Pancreas (tissue), 10 donors: ENCODE measurements at regions not wholly inside any gene's neighbourhood (a gene's known extent, or its start where the extent isn't known, plus 50 kb on each side); places are given as distances from the start of the nearest gene placed in this dataset.

ENCODE experiments used
- ATAC-seq, 4 donors: fragments of 200-7000 bp; cut with Tn5 transposase; one replicate each; pipeline versions ENCODE4 v1.8.0 to v1.9.1; 2020; ENCODE audit warnings: mild to moderate bottlenecking in 4 of 4, moderate library complexity in 4 of 4
- DNase-seq, 6 donors: peaks; one replicate each; pipeline ENCODE4 v3.0.0-alpha.2; 2020
- FAIRE-seq: peaks from 2 replicates; lab custom pipeline; 2012; peaks lifted over from hg19 to GRCh38; lab: Jason Lieb, UNC
- H3K27ac ChIP-seq, 4 donors: fragments of 200-600 bp; sonication (generic); 1 replicate in 3 of 4; 2 replicates in 1 of 4; pipeline versions ENCODE4 v1.5.0 to v1.8.0; 2020
- H3K27me3 ChIP-seq, 4 donors: fragments of 200-600 bp; one replicate each; pipeline ENCODE4 v1.8.0; 2021
- H3K36me3 ChIP-seq, 3 donors: fragments of 200-600 bp; sonication (generic) in 1 of 3; one replicate each; pipeline versions ENCODE4 v1.5.0 to v1.8.0; 2020 to 2021
- H3K4me1 ChIP-seq, 3 donors: fragments of 200-600 bp; one replicate each; pipeline ENCODE4 v1.8.0; 2021
- H3K4me3 ChIP-seq, 4 donors: fragments of 200-600 bp; sonication (generic) in 2 of 4; one replicate each; pipeline versions ENCODE4 v1.5.0 to v1.8.0; 2020 to 2021
- H3K9me3 ChIP-seq, 4 donors: fragments of 200-600 bp; one replicate each; pipeline ENCODE4 v1.8.0; 2021
- whole genome bisulfite sequencing, 2 donors: extraction: QIAGEN DNeasy Blood & Tissue Kit; methylation state at CpG; one replicate each; pipeline ENCODE4 v1.1.7; 2013; 5-methylcytosine and 5-hydroxymethylcytosine counted together
- intact Hi-C, 3 donors: fragments of 100-400 bp; cut with DNase I; formaldehyde crosslinking; loops; one replicate each; pipeline versions ENCODE4 v1.11.1 to v1.14.2; 2022
- TF ChIP-seq, protein P1 (sequence below), 4 donors: fragments of 200-600 bp; sonication (generic) in 3 of 4; IDR thresholded peaks; one replicate each; pipeline versions ENCODE4 v1.5.0 to v1.8.0; 2021; ENCODE audit warnings: antibody characterized with exemption in 4 of 4
- donor health status: healthy with polysubstance abuse.
- donor health status: DM: no; HTN: no; CAD: no; lungs with moderate emphysema.
- donor health status: DM: no; HTN: no; CAD: no.
- donor health status: control.
- donor health status: control.
- donor health status: Bipolar disorder and iron deficiency.
- donor health status: DM: yes; HTN: yes; CAD: no.
- donor health status: DM: no; HTN: no; CAD: no.
- donor health status: DM: no; HTN: no; CAD: no.
- donor health status: DM: yes; HTN: yes; CAD: no.

DNA sequence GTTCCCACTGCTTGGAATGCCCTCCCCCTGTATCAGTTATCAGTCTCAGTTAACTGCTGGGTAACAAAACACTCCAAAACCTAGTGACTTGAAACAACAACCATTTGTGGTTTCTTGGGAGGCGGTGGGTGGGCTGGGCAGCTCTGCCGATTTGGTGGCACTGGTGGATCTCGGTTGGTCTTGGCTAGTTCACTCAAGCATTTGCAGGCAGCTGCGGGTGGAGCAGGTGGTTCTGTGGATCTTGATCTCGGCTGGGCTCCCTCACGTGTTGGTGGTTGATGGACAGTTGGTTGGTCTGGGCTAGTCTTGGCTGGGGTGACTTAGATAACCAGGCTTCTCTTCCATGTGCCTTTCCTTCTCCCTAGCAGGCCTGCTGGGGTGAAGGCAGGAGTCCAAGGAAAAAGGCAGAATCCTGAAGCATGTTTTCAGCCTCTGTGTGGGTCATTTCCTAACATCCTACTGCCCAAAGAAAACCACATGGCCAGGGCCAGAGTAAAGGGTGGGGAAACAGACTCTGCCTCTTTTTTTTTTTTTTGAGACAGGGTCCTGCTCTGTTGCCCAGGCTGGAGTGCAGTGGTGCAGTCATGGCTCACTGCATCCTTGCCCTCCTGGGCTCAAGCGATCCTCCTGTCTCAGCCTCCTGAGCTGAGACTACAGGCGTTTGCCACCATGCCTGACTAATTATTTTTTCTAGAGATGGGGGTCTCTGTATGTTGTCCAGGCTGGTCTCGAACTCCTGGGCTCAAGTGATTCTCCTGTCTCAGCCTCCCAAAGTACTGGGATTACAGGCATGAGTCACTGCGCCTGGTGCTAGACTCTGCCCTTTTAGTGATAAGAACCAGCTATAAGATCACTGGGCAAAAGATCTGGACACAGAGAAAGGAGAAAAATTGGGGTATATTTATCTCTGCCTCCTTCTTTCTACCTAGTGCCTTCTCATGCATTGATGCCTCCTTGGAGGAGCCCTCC, 183.7 kb downstream of the RGS3 start:
- Histone ChIP-seq H3K36me3 (no peaks in the 10 kb centered on the region), H3K27me3 (no peaks in the 10 kb centered on the region), H3K27ac (no peak overlapping the region), H3K4me1 (no peaks in the 10 kb centered on the region), H3K9me3 (no peaks in the 10 kb centered on the region), H3K4me3 (no peak overlapping the region)
- DNase-seq (peak in 1 of 6 donors; percentile 11), ATAC-seq (no peak), FAIRE-seq (no peak)
- intact Hi-C loops = no loop called here
- TF ChIP-seq, protein P1, sequence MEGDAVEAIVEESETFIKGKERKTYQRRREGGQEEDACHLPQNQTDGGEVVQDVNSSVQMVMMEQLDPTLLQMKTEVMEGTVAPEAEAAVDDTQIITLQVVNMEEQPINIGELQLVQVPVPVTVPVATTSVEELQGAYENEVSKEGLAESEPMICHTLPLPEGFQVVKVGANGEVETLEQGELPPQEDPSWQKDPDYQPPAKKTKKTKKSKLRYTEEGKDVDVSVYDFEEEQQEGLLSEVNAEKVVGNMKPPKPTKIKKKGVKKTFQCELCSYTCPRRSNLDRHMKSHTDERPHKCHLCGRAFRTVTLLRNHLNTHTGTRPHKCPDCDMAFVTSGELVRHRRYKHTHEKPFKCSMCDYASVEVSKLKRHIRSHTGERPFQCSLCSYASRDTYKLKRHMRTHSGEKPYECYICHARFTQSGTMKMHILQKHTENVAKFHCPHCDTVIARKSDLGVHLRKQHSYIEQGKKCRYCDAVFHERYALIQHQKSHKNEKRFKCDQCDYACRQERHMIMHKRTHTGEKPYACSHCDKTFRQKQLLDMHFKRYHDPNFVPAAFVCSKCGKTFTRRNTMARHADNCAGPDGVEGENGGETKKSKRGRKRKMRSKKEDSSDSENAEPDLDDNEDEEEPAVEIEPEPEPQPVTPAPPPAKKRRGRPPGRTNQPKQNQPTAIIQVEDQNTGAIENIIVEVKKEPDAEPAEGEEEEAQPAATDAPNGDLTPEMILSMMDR (IDR thresholded peaks at IDR 0.05) = no peak
- 86 to 88% methylated on average over 10 of the region's 10 CpGs for WGBS, 2 donors

DNA sequence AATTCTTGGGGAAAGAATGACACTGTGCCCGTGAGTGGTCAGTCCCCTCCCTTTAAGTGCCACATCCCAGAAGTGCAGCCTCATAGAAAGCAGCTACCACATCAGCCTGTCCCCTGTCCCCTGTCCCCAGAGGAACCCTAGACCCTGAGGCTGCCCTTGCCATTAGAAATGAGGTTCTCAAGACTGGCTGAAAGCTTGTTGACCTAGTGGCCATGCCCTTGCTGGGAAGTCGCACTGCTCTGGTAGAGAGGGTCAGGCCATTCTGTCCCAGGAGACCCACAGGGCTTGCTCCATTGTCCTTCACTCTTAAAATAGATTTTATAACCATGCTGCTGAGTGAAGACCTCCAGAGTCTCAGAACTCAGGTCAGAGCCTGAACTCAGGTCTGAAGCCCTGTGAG, 184.5 kb downstream of the RGS3 start:
- DNase-seq (peak in 1 of 6 donors; percentile 1), FAIRE-seq (no peak), ATAC-seq (no peak)
- WGBS, 2 donors = 80 to 83% methylated on average over 2 of the region's 2 CpGs
- no peak overlapping the region for H3K27ac ChIP-seq
- no peaks in the 10 kb centered on the region for H3K36me3 ChIP-seq
- no peaks in the 10 kb centered on the region for H3K27me3 ChIP-seq
- no peak overlapping the region for H3K4me3 ChIP-seq
- intact Hi-C loops = no loop called here
- TF ChIP-seq, protein P1 (IDR thresholded peaks at IDR 0.05) = no peak
- H3K4me1 ChIP-seq = no peaks in the 10 kb centered on the region
- no peaks in the 10 kb centered on the region for H3K9me3 ChIP-seq

DNA sequence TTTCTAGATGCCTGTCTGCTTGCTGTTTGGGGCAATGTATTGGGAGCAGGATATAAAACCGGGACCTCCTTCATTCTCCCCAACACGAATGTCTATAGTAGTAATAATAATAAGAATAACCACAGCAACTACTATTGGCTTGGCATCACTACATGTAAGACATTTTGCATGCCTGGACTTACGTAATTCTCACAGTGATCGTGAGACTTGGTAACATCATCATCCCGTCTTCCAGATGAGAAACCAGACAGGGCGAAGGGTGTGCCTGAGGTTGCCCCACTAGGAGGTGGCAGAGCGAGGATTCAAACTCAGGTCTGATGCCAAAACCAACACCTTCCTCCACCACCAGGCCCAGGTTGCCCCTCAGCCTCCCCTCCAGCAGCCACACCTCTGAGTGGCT, 185.1 kb downstream of the RGS3 start:
- no peak for FAIRE-seq
- Histone ChIP-seq H3K4me3 (no peak overlapping the region), H3K4me1 (no peaks in the 10 kb centered on the region), H3K9me3 (no peaks in the 10 kb centered on the region), H3K27ac (no peak overlapping the region), H3K36me3 (no peaks in the 10 kb centered on the region), H3K27me3 (no peaks in the 10 kb centered on the region)
- ATAC-seq = no peak
- DNase-seq = no peak
- WGBS, 2 donors = 89% methylated on average over 7 of the region's 7 CpGs
- TF ChIP-seq, protein P1 (IDR thresholded peaks at IDR 0.05) = no peak
- intact Hi-C loops = no loop called here

DNA sequence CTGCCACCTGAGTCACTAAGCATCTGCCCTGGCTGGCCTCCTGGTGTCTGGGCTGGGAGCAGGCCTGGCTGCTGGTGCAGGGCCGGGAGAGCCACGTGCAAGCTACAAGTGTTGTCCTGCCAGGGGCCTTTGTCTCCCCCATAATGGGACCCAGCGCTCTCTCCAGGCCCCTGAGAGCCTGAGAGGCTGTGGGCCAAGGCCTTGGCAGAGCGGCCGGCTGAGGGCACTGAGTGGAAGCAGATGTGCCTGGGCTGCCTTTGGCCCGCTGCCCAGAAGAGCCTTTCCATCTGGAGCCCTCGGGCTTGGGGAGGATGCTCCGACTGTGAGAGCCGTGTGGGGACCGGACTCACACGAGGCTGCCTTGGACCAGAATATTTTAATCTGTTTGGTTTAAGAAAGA, 185.5 kb downstream of the RGS3 start:
- Histone ChIP-seq H3K4me3 (no peak overlapping the region), H3K27ac (no peak overlapping the region), H3K36me3 (no peaks in the 10 kb centered on the region), H3K4me1 (no peaks in the 10 kb centered on the region), H3K9me3 (no peaks in the 10 kb centered on the region), H3K27me3 (no peaks in the 10 kb centered on the region)
- no peak for FAIRE-seq
- peak in 2 of 4 donors; percentile 45 to 46 for ATAC-seq
- intact Hi-C loops = no loop called here
- TF ChIP-seq, protein P1 (IDR thresholded peaks at IDR 0.05) = no peak
- 47 to 57% methylated on average over 11 of the region's 11 CpGs for WGBS, 2 donors
- DNase-seq = peak in 2 of 6 donors; percentile 13 to 61

DNA sequence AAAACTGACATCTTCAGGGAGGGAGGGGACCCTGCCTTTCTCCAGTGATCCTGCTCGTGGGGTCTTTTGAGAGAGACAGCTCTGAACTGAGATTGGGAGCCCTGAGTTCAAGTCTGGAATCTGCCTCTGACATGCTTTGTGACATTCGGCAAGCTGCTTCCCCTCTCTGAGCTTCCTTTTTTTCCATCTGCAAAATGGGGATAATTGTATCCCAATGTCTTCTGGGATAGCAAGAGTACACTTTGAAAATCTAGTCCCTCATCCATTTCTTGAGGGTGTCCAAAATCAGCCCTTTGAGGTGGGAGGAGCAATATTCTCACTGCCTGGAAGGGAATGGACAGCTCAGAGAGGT, 186.3 kb downstream of the RGS3 start:
- ATAC-seq = no peak
- intact Hi-C loops = loop anchor here in 2 of 3 donors (5.0 to 10.0 kb wide), 2 partner anchors 203 to 205 kb away; no protein-coding TSS in a partner anchor
- Histone ChIP-seq H3K27me3 (no peaks in the 10 kb centered on the region), H3K36me3 (no peaks in the 10 kb centered on the region), H3K9me3 (no peaks in the 10 kb centered on the region), H3K4me3 (no peak overlapping the region), H3K27ac (no peak overlapping the region), H3K4me1 (no peaks in the 10 kb centered on the region)
- TF ChIP-seq, protein P1 (IDR thresholded peaks at IDR 0.05) = no peak
- FAIRE-seq = no peak
- DNase-seq = no peak
- 81 to 86% methylated on average over 2 of the region's 2 CpGs for WGBS, 2 donors
